Astrocyte (in vitro differentiated cells and primary cell): ENCODE measurements at regions not wholly inside any gene's neighbourhood (a gene's known extent, or its start where the extent isn't known, plus 50 kb on each side); places are given as distances from the start of the nearest gene placed in this dataset.

ENCODE experiments used
- DNase-seq: peaks from one replicate; pipeline ENCODE4 v3.0.0-alpha.2; 2010; ENCODE audit warnings: low read depth
- FAIRE-seq: peaks from 2 replicates; lab custom pipeline; 2011; peaks lifted over from hg19 to GRCh38; lab: Jason Lieb, UNC
- H2AFZ ChIP-seq: 2 replicates; pipeline ENCODE4 v1.6.0; 2012; ENCODE audit warnings: low read depth, low read length, inconsistent platforms
- H3K27ac ChIP-seq: 2 replicates; pipeline ENCODE4 v1.5.1; 2011; ENCODE audit warnings: low read depth, low read length, inconsistent platforms
- H3K27me3 ChIP-seq: 2 replicates; pipeline ENCODE4 v1.6.0; 2011; ENCODE audit warnings: low read length, inconsistent platforms; ENCODE audit not compliant: insufficient read depth
- H3K36me3 ChIP-seq: 2 replicates; pipeline ENCODE4 v1.5.1; 2011; ENCODE audit warnings: low read length, inconsistent platforms; ENCODE audit not compliant: insufficient read depth
- H3K4me1 ChIP-seq: 2 replicates; pipeline ENCODE4 v1.5.1; 2011; ENCODE audit warnings: low read length, inconsistent platforms; ENCODE audit not compliant: insufficient read depth
- H3K4me2 ChIP-seq: 2 replicates; pipeline ENCODE4 v1.6.0; 2012; ENCODE audit warnings: low read length, inconsistent platforms
- H3K4me3 ChIP-seq: 2 replicates; pipeline ENCODE4 v1.5.1; 2011; ENCODE audit warnings: low read depth, mild to moderate bottlenecking, low read length, inconsistent platforms; ENCODE audit not compliant: insufficient read depth
- H3K79me2 ChIP-seq: 2 replicates; pipeline ENCODE4 v1.6.0; 2012; ENCODE audit warnings: mild to moderate bottlenecking, low read length, inconsistent platforms; ENCODE audit not compliant: insufficient read depth
- H3K9ac ChIP-seq: 2 replicates; pipeline ENCODE4 v1.6.0; 2012; ENCODE audit warnings: mild to moderate bottlenecking, low read length, inconsistent platforms
- H3K9me3 ChIP-seq: 2 replicates; pipeline ENCODE4 v1.5.1; 2012; ENCODE audit warnings: low read depth, mild to moderate bottlenecking, low read length, inconsistent platforms; ENCODE audit not compliant: insufficient read depth
- H4K20me1 ChIP-seq: 2 replicates; pipeline ENCODE4 v1.6.0; 2012; ENCODE audit warnings: low read length, inconsistent platforms; ENCODE audit not compliant: insufficient read depth
- H3K27ac Mint-ChIP-seq: one replicate; pipeline ENCODE4 v1.8.0; 2021; ENCODE audit warnings: mild to moderate bottlenecking, mixed read lengths; ENCODE audit not compliant: unreplicated experiment
- H3K27me3 Mint-ChIP-seq: one replicate; pipeline ENCODE4 v1.8.0; 2021; ENCODE audit warnings: low read depth, mixed read lengths; ENCODE audit not compliant: unreplicated experiment
- H3K36me3 Mint-ChIP-seq: one replicate; pipeline ENCODE4 v1.8.0; 2021; ENCODE audit warnings: low read depth, mixed read lengths; ENCODE audit not compliant: unreplicated experiment
- H3K4me1 Mint-ChIP-seq: one replicate; pipeline ENCODE4 v1.8.0; 2021; ENCODE audit warnings: low read depth, mixed read lengths; ENCODE audit not compliant: unreplicated experiment
- H3K4me3 Mint-ChIP-seq: one replicate; pipeline ENCODE4 v1.8.0; 2021; ENCODE audit warnings: mild to moderate bottlenecking, moderate library complexity, mixed read lengths; ENCODE audit not compliant: unreplicated experiment
- H3K9me3 Mint-ChIP-seq: one replicate; pipeline ENCODE4 v1.8.0; 2021; ENCODE audit warnings: mild to moderate bottlenecking, mixed read lengths; ENCODE audit not compliant: unreplicated experiment
- CTCF ChIP-seq: IDR thresholded peaks from 2 replicates; pipeline ENCODE4 v1.5.1; 2011; ENCODE audit warnings: low read depth, mild to moderate bottlenecking, inconsistent platforms, low read length, moderate library complexity; ENCODE audit not compliant: insufficient read depth
- EZH2 ChIP-seq: IDR thresholded peaks from 2 replicates; pipeline ENCODE4 v1.6.1; 2012; ENCODE audit warnings: mild to moderate bottlenecking, low read length, inconsistent platforms; ENCODE audit not compliant: insufficient read depth

GRCh38 chr10:78852466-78853240 lies 216.1 kb upstream of the ZMIZ1 start:
- Histone ChIP-seq H3K4me1 (no peaks in the 10 kb centered on the region), H3K4me3 (no peak overlapping the region), H3K27ac (no peak overlapping the region), H3K4me2 (no peak overlapping the region), H3K27me3 (peaks cover 2% of the 10 kb centered on the region), H4K20me1 (no peaks in the 10 kb centered on the region), H2AFZ (no peak overlapping the region), H3K79me2 (no peaks in the 10 kb centered on the region), H3K9me3 (no peaks in the 10 kb centered on the region), H3K36me3 (no peaks in the 10 kb centered on the region), H3K9ac (no peak overlapping the region)
- no peak overlapping the region for H3K27ac Mint-ChIP-seq
- H3K9me3 Mint-ChIP-seq, result peaks cover 4% of the 10 kb centered on the region
- no peak for TF ChIP-seq EZH2
- no peak for TF ChIP-seq CTCF
- H3K27me3 Mint-ChIP-seq, result peaks cover 70% of the 10 kb centered on the region
- no peak overlapping the region for H3K4me3 Mint-ChIP-seq
- no peaks in the 10 kb centered on the region for H3K36me3 Mint-ChIP-seq
- DNase-seq, result no peak
- peaks cover 4% of the 10 kb centered on the region for H3K4me1 Mint-ChIP-seq
- FAIRE-seq, result no peak

DNA sequence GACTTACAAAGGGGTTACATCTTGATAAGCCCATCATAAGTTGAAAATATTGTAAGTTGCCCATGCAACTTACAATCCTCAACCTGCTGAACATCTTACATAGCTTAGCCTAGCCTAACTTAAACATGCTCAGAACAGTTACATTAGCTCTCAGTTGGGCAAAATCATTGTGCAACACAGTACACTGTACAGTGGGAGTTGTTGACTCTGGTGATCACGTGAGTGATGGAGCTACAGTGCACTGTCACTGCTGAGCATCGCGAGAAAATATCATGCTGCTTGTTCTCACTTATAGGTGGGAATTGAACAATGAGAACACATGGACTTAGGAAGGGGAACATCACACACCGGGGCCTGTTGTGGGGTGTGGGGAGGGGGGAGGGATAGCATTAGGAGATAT lies 214.9 kb upstream of the ZMIZ1 start:
- Histone ChIP-seq H2AFZ (no peak overlapping the region), H3K79me2 (no peaks in the 10 kb centered on the region), H3K9me3 (no peaks in the 10 kb centered on the region), H3K4me2 (no peak overlapping the region), H3K4me3 (no peak overlapping the region), H3K36me3 (no peaks in the 10 kb centered on the region), H3K27ac (no peak overlapping the region), H4K20me1 (no peaks in the 10 kb centered on the region), H3K9ac (no peak overlapping the region), H3K27me3 (peaks cover 6% of the 10 kb centered on the region), H3K4me1 (no peaks in the 10 kb centered on the region)
- peaks cover 4% of the 10 kb centered on the region for H3K9me3 Mint-ChIP-seq
- peaks cover 1% of the 10 kb centered on the region for H3K4me1 Mint-ChIP-seq
- DNase-seq (no peak), FAIRE-seq (no peak)
- H3K27me3 Mint-ChIP-seq, result peaks cover 71% of the 10 kb centered on the region
- TF ChIP-seq EZH2, result no peak
- no peak for TF ChIP-seq CTCF
- H3K4me3 Mint-ChIP-seq, result no peak overlapping the region
- H3K27ac Mint-ChIP-seq, result no peak overlapping the region
- H3K36me3 Mint-ChIP-seq, result no peaks in the 10 kb centered on the region

DNA sequence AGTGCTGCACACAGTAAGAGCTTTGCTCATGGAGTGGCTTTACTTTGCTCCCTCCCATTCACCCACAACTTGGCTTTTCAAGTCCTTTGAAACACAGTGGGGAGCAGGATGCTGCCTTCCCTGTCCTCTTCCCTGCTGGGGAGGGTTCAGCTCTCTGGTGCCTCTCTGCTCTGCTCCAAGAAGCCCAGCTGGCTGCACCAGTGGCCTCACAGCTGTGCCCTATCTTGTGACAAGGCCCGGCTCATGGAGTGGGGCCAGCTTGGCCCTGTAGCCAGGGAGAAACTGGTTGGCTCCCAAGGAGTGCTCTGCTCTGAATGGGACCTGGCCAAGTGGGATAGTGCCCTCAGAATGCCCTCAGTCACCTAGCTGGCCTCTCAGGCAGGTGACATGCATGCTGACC lies 212.3 kb upstream of the ZMIZ1 start:
- TF ChIP-seq CTCF, result no peak
- TF ChIP-seq EZH2, result no peak
- H4K20me1 ChIP-seq, result no peaks in the 10 kb centered on the region
- no peaks in the 10 kb centered on the region for H3K9me3 ChIP-seq
- no peaks in the 10 kb centered on the region for H3K4me1 ChIP-seq
- no peak overlapping the region for H3K4me3 Mint-ChIP-seq
- no peak overlapping the region for H2AFZ ChIP-seq
- peaks cover 6% of the 10 kb centered on the region for H3K27me3 ChIP-seq
- peaks cover 78% of the 10 kb centered on the region for H3K27me3 Mint-ChIP-seq
- H3K4me1 Mint-ChIP-seq, result peaks cover 1% of the 10 kb centered on the region
- no peak overlapping the region for H3K4me3 ChIP-seq
- H3K4me2 ChIP-seq, result no peak overlapping the region
- peaks cover 4% of the 10 kb centered on the region for H3K9me3 Mint-ChIP-seq
- no peak overlapping the region for H3K9ac ChIP-seq
- no peak overlapping the region for H3K27ac ChIP-seq
- no peaks in the 10 kb centered on the region for H3K36me3 Mint-ChIP-seq
- H3K36me3 ChIP-seq, result no peaks in the 10 kb centered on the region
- no peak for DNase-seq
- no peak overlapping the region for H3K27ac Mint-ChIP-seq
- no peaks in the 10 kb centered on the region for H3K79me2 ChIP-seq
- no peak for FAIRE-seq
